ENCODE measurements at regions not wholly inside any gene's neighbourhood (a gene's known extent, or its start where the extent isn't known, plus 50 kb on each side); places are given as distances from the start of the nearest gene placed in this dataset.

- H3K9me3 Mint-ChIP-seq: no peaks in the 10 kb centered on the region
- H3K27me3 Mint-ChIP-seq: no peaks in the 10 kb centered on the region
- H3K36me3 Mint-ChIP-seq: no peaks in the 10 kb centered on the region
- no peak overlapping the region for H3K27ac Mint-ChIP-seq
- no peak for ATAC-seq (ENCODE audit: low read depth)
- POLR2A ChIA-PET: no interaction called here
- DNase-seq: no peak
- H3K4me1 Mint-ChIP-seq: no peaks in the 10 kb centered on the region
- H3K4me3 Mint-ChIP-seq: no peak overlapping the region
These were observed 415.2 kb upstream of the SMARCA2 start for GRCh38 chr9:1599961-1600360.

GRCh38 chr9:1604942-1605560 lies 410.1 kb upstream of the SMARCA2 start:
- H3K36me3 Mint-ChIP-seq: no peaks in the 10 kb centered on the region
- no peak overlapping the region for H3K27ac Mint-ChIP-seq
- no peaks in the 10 kb centered on the region for H3K27me3 Mint-ChIP-seq
- DNase-seq: no peak
- no peak overlapping the region for H3K4me3 Mint-ChIP-seq
- ATAC-seq (ENCODE audit: low read depth): no peak
- H3K9me3 Mint-ChIP-seq: no peaks in the 10 kb centered on the region
- no peaks in the 10 kb centered on the region for H3K4me1 Mint-ChIP-seq
- POLR2A ChIA-PET: no interaction called here

DNA sequence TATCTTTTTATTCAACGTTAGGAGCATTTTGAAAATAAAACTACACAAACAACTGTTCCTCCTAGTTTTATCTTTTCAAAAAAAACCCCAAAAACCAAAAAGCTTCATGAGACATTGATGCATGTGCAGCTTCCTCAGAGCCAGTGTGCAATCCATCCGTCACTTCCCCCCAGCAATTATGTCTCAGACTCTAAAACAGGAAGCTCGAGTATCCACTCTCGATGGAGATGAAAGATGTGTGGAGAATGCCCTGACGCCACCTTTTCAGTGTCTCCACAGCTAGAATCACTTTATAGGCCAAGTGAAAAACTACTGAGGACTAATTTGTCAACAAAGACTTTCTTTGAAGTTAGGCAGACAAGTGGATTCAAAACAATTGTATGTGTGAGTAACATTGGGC lies 408.9 kb upstream of the SMARCA2 start:
- DNase-seq (no peak), ATAC-seq (ENCODE audit: low read depth) (no peak)
- H3K4me3 Mint-ChIP-seq: no peak overlapping the region
- H3K4me1 Mint-ChIP-seq: no peaks in the 10 kb centered on the region
- no peak overlapping the region for H3K27ac Mint-ChIP-seq
- no peaks in the 10 kb centered on the region for H3K27me3 Mint-ChIP-seq
- H3K36me3 Mint-ChIP-seq: no peaks in the 10 kb centered on the region
- POLR2A ChIA-PET: no interaction called here
- no peaks in the 10 kb centered on the region for H3K9me3 Mint-ChIP-seq

GRCh38 chr9:1612886-1613285 lies 402.3 kb upstream of the SMARCA2 start:
- no peak overlapping the region for H3K4me3 Mint-ChIP-seq

DNA sequence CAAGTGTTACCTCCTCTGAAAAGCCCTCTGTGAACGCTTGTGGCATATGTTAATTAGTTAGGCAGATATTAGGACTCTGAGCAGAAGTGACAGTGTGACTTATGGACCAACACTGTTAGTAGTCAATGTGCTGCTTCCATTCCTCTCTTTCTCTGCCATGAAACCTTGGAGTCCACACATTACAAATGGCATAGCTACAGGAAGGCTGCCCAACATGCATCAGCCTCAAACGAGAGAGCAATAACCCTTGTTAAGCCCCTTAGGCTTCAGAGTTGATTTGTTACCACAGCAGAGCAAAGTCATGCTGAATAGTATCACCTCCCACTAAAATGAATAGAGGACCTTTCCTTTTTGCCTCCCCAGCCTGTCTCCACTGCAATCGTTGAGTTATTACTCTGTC lies 397.7 kb upstream of the SMARCA2 start:
- ATAC-seq (ENCODE audit: low read depth): no peak
- H3K9me3 Mint-ChIP-seq: no peaks in the 10 kb centered on the region
- H3K36me3 Mint-ChIP-seq: no peaks in the 10 kb centered on the region
- H3K27me3 Mint-ChIP-seq: peaks cover 2% of the 10 kb centered on the region
- no peak overlapping the region for H3K4me3 Mint-ChIP-seq
- POLR2A ChIA-PET: no interaction called here
- no peak for DNase-seq
- no peaks in the 10 kb centered on the region for H3K4me1 Mint-ChIP-seq
- no peak overlapping the region for H3K27ac Mint-ChIP-seq

More at GRCh38 chr9:1612886-1613285, 402.3 kb upstream of the SMARCA2 start:
- DNase-seq: no peak
- Mint-ChIP-seq H3K27me3 (peaks cover 2% of the 10 kb centered on the region), H3K4me1 (no peaks in the 10 kb centered on the region), H3K9me3 (no peaks in the 10 kb centered on the region), H3K27ac (no peak overlapping the region), H3K36me3 (no peaks in the 10 kb centered on the region)
- ATAC-seq (ENCODE audit: low read depth): no peak
- POLR2A ChIA-PET: no interaction called here

DNA sequence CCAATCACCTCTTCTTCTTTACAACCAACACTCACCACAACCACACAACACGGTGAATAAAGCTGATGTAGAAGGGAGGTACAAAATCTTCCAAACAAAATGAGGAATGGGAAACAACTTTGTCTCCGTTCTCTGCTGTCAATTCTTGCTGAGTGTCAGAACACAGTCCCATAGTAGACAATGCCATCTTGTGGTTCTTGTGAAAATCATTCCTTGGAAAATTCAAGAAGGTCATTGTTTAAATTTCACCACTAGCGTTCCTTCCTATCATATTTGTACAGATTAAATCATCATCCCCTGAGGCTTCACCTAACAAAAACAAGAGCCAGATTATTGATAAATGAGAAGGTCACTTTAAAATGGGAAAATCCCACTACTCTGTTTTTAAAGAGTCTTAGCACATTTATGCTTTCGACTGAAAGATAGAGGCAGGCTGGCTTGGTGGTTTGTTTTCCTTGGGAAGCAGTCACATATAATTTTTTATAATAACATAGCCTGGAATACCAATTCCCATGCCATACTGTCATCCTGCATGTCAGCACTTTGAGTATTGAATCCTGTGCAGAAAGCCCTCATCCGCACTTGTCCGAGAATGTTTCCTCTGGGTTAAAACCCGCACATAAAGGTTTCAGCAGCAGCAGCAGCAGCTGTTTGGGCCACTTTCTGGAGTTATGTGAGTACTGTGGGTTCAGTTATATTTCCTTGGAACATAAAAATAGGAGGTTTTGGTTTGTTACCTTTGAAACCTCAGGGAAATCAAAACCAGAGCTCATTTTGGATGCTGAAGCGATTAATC lies 395.0 kb upstream of the SMARCA2 start:
- ATAC-seq (ENCODE audit: low read depth) (no peak), DNase-seq (no peak)
- no peaks in the 10 kb centered on the region for H3K9me3 Mint-ChIP-seq
- H3K27me3 Mint-ChIP-seq: no peaks in the 10 kb centered on the region
- H3K4me1 Mint-ChIP-seq: no peaks in the 10 kb centered on the region
- POLR2A ChIA-PET: no interaction called here
- H3K36me3 Mint-ChIP-seq: no peaks in the 10 kb centered on the region
- H3K4me3 Mint-ChIP-seq: no peak overlapping the region
- H3K27ac Mint-ChIP-seq: no peak overlapping the region

DNA sequence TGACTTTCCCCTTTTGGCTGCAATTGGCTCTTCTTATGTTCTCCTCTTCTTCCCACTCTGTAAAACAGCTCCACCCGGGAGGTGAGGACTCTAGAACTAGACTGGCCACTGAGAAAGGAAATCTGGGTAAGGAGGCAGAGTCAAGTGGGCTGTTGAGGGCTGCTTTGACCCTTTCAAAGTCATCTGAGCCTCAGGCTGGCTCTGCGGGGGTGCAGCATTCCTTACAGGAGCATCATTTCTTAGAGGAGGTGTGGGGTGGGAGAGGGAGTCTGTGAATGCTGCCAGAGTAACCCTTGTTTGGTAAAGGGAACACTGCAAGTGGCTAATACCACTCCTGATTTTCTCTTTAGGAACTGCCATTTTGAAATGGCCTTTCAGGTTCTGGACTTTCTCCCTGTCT lies 377.7 kb upstream of the SMARCA2 start:
- ATAC-seq (ENCODE audit: low read depth): no peak
- no peak overlapping the region for H3K4me3 Mint-ChIP-seq
- H3K4me1 Mint-ChIP-seq: no peaks in the 10 kb centered on the region
- DNase-seq: no peak
- H3K27ac Mint-ChIP-seq: no peak overlapping the region
- H3K27me3 Mint-ChIP-seq: no peaks in the 10 kb centered on the region
- no peaks in the 10 kb centered on the region for H3K36me3 Mint-ChIP-seq
- peaks cover 4% of the 10 kb centered on the region for H3K9me3 Mint-ChIP-seq
- POLR2A ChIA-PET: no interaction called here

- POLR2A ChIA-PET: no interaction called here
- H3K4me1 Mint-ChIP-seq: no peaks in the 10 kb centered on the region
- H3K4me3 Mint-ChIP-seq: no peak overlapping the region
- no peak for ATAC-seq (ENCODE audit: low read depth)
- H3K36me3 Mint-ChIP-seq: no peaks in the 10 kb centered on the region
- H3K27ac Mint-ChIP-seq: no peak overlapping the region
- no peak for DNase-seq
- peaks cover 4% of the 10 kb centered on the region for H3K9me3 Mint-ChIP-seq
- H3K27me3 Mint-ChIP-seq: no peaks in the 10 kb centered on the region
These were observed 376.0 kb upstream of the SMARCA2 start for GRCh38 chr9:1639166-1639565.

DNA sequence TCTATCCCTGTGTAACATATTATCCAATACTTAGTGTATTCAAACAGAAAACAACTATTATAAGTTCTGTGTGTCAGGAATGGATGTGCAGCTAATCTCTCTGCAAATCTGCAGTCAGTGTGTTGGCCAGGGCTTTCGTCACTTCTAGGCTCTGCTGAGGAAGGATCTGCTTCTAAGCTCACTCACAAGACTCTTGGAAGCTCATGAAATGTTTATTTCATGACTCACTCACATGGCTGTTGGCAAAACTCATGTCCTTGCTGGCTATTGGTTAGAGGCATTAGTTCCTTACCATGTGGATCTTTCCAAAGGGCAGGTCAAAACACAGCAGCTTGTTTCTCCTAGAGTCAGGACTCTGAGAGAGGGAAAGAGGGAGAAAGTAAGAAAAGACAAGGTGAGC lies 367.4 kb upstream of the SMARCA2 start:
- POLR2A ChIA-PET: no interaction called here
- H3K9me3 Mint-ChIP-seq: no peaks in the 10 kb centered on the region
- H3K4me3 Mint-ChIP-seq: no peak overlapping the region
- H3K27ac Mint-ChIP-seq: no peak overlapping the region
- DNase-seq: no peak
- H3K4me1 Mint-ChIP-seq: no peaks in the 10 kb centered on the region
- H3K27me3 Mint-ChIP-seq: no peaks in the 10 kb centered on the region
- ATAC-seq (ENCODE audit: low read depth): no peak
- no peaks in the 10 kb centered on the region for H3K36me3 Mint-ChIP-seq

GRCh38 chr9:1653282-1653681 lies 361.9 kb upstream of the SMARCA2 start:
- H3K4me3 Mint-ChIP-seq: no peak overlapping the region
- H3K27ac Mint-ChIP-seq: no peak overlapping the region
- H3K4me1 Mint-ChIP-seq: no peaks in the 10 kb centered on the region
- H3K27me3 Mint-ChIP-seq: peaks cover 5% of the 10 kb centered on the region
- ATAC-seq (ENCODE audit: low read depth): no peak
- no peaks in the 10 kb centered on the region for H3K36me3 Mint-ChIP-seq
- peaks cover 2% of the 10 kb centered on the region for H3K9me3 Mint-ChIP-seq
- DNase-seq: no peak
- POLR2A ChIA-PET: no interaction called here

- ATAC-seq (ENCODE audit: low read depth) (no peak), DNase-seq (no peak)
- peaks cover 2% of the 10 kb centered on the region for H3K9me3 Mint-ChIP-seq
- H3K27ac Mint-ChIP-seq: no peak overlapping the region
- H3K27me3 Mint-ChIP-seq: peaks cover 2% of the 10 kb centered on the region
- no peaks in the 10 kb centered on the region for H3K4me1 Mint-ChIP-seq
- H3K4me3 Mint-ChIP-seq: no peak overlapping the region
- H3K36me3 Mint-ChIP-seq: no peaks in the 10 kb centered on the region
- POLR2A ChIA-PET: no interaction called here
These were observed 356.3 kb upstream of the SMARCA2 start for GRCh38 chr9:1658661-1659362.

- Mint-ChIP-seq H3K4me3 (no peak overlapping the region), H3K27me3 (peaks cover 2% of the 10 kb centered on the region), H3K36me3 (no peaks in the 10 kb centered on the region), H3K9me3 (peaks cover 2% of the 10 kb centered on the region), H3K27ac (no peak overlapping the region), H3K4me1 (no peaks in the 10 kb centered on the region)
- POLR2A ChIA-PET: no interaction called here
- no peak for ATAC-seq (ENCODE audit: low read depth)
- no peak for DNase-seq
These were observed 355.8 kb upstream of the SMARCA2 start for GRCh38 chr9:1659363-1659690.

- DNase-seq (no peak), ATAC-seq (ENCODE audit: low read depth) (no peak)
- peaks cover 3% of the 10 kb centered on the region for H3K9me3 Mint-ChIP-seq
- H3K4me1 Mint-ChIP-seq: no peaks in the 10 kb centered on the region
- POLR2A ChIA-PET: no interaction called here
- H3K36me3 Mint-ChIP-seq: no peaks in the 10 kb centered on the region
- no peaks in the 10 kb centered on the region for H3K27me3 Mint-ChIP-seq
- H3K27ac Mint-ChIP-seq: no peak overlapping the region
- H3K4me3 Mint-ChIP-seq: no peak overlapping the region
These were observed 346.7 kb upstream of the SMARCA2 start for GRCh38 chr9:1668441-1668840.

GRCh38 chr9:1673300-1673699 lies 341.8 kb upstream of the SMARCA2 start:
- POLR2A ChIA-PET: no interaction called here
- Mint-ChIP-seq H3K27me3 (no peaks in the 10 kb centered on the region), H3K9me3 (no peaks in the 10 kb centered on the region), H3K4me3 (no peak overlapping the region), H3K4me1 (no peaks in the 10 kb centered on the region), H3K36me3 (no peaks in the 10 kb centered on the region), H3K27ac (no peak overlapping the region)
- ATAC-seq (ENCODE audit: low read depth) (no peak), DNase-seq (no peak)

Measured in activated naive CD8-positive, alpha-beta T cell treated with anti-CD3 and anti-CD28 coated beads, Interleukin-2, amount 10 ng/mL, durations not matched to agents 7 days and 5 days (primary cell).